SU-DHL-6 (cell line): ENCODE measurements at regions not wholly inside any gene's neighbourhood (a gene's known extent, or its start where the extent isn't known, plus 50 kb on each side); places are given as distances from the start of the nearest gene placed in this dataset.

Experiments
- H2AFZ ChIP-seq: fragments of 200-600 bp; sonication (generic); 2 replicates; pipeline ENCODE4 v1.6.1; 2014; ENCODE audit warnings: low read depth, mild to moderate bottlenecking, moderate library complexity, mixed read lengths, antibody characterized with exemption, low read length; ENCODE audit not compliant: severe bottlenecking
- H3F3A ChIP-seq: fragments of 200-600 bp; shearing (Covaris generic); 2 replicates; pipeline ENCODE4 v1.6.0; 2016; ENCODE audit warnings: antibody characterized with exemption, mild to moderate bottlenecking; ENCODE audit not compliant: insufficient read depth
- H3K27ac ChIP-seq: fragments of 200-600 bp; sonication (generic); 2 replicates; pipeline ENCODE4 v1.5.1; 2016; ENCODE audit warnings: low read depth, mild to moderate bottlenecking, low read length, moderate library complexity, mixed read lengths
- H3K27me3 ChIP-seq: fragments of 200-600 bp; sonication (generic), shearing (Covaris generic); 2 replicates; pipeline ENCODE4 v1.6.0; 2014; ENCODE audit warnings: mild to moderate bottlenecking, low read length
- H3K36me3 ChIP-seq: fragments of 200-600 bp; sonication (generic); 2 replicates; pipeline ENCODE4 v1.6.1; 2014; ENCODE audit warnings: mild to moderate bottlenecking, low read length, mixed read lengths
- H3K4me2 ChIP-seq: fragments of 300-600, 200-600 bp; shearing (Covaris generic), sonication (generic); 2 replicates; pipeline ENCODE4 v1.6.0; 2014; ENCODE audit warnings: low read length, low read depth, mild to moderate bottlenecking; ENCODE audit not compliant: poor library complexity, severe bottlenecking
- H3K4me3 ChIP-seq: fragments of 200-600 bp; sonication (generic); 2 replicates; pipeline ENCODE4 v1.5.1; 2014; ENCODE audit warnings: antibody characterized with exemption, low read length, mild to moderate bottlenecking, mixed read lengths; ENCODE audit not compliant: insufficient read depth, poor library complexity, severe bottlenecking
- H3K79me2 ChIP-seq: fragments of 200-600 bp; sonication (generic); 2 replicates; pipeline ENCODE4 v1.6.1; 2014; ENCODE audit warnings: mild to moderate bottlenecking, low read length, moderate library complexity; ENCODE audit not compliant: insufficient read depth
- H3K9ac ChIP-seq: fragments of 200-600 bp; sonication (generic); 2 replicates; pipeline ENCODE4 v1.7.0; 2014; ENCODE audit warnings: mild to moderate bottlenecking, low read length
- H3K9me2 ChIP-seq: fragments of 200-600 bp; sonication (generic); replicated peaks from 2 replicates; pipeline ENCODE4 v1.6.1; 2014; ENCODE audit warnings: low read length; ENCODE audit not compliant: insufficient read depth
- H3K9me3 ChIP-seq: fragments of 200-600 bp; sonication (generic); 2 replicates; pipeline ENCODE4 v1.6.1; 2014; ENCODE audit warnings: low read length, mixed read lengths; ENCODE audit not compliant: insufficient read depth
- H4K20me1 ChIP-seq: fragments of 200-600 bp; sonication (generic); 2 replicates; pipeline ENCODE4 v1.6.1; 2014; ENCODE audit warnings: low read depth, mild to moderate bottlenecking, antibody characterized with exemption, low read length, moderate library complexity, mixed read lengths
- EZH2phosphoT487 ChIP-seq: fragments of 200-600 bp; sonication (generic), shearing (Covaris generic); conservative IDR thresholded peaks from 2 replicates; pipeline ENCODE4 v1.6.1; 2018; ENCODE audit warnings: mild to moderate bottlenecking, antibody characterized with exemption, low read length, moderate library complexity, mixed read lengths
- TF ChIP-seq, protein P1 (sequence below): fragments of 200-600 bp; sonication (generic); IDR thresholded peaks from one replicate; pipeline ENCODE4 v1.5.1; 2017; ENCODE audit warnings: antibody characterized with exemption, mild to moderate bottlenecking, low read length, moderate library complexity; ENCODE audit not compliant: insufficient read depth, poor library complexity, severe bottlenecking

DNA sequence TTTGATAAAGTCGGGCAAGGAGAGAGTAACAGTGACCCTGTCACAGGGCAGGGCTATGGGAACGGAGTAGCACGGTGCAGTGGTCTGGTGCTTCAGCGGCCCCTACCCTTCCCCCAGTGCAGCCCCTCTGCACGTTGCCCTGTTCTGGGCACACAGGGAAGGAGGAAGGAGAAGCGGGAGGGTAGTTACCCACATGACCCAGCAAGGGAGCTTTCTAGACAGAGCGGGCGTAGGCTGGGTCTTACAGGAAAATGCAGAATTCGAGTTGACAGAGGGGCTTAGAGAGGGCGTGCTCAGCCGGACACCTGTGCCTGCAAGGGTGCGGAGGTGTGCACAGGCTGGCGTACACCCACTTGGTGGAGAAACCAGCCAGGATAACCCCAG lies 341.2 kb downstream of the NPHP4 start:
- H3K9me2 ChIP-seq: no peaks in the 10 kb centered on the region
- no peak overlapping the region for H2AFZ ChIP-seq
- no peak overlapping the region for H3K4me3 ChIP-seq
- no peak for TF ChIP-seq EZH2phosphoT487
- TF ChIP-seq, protein P1, sequence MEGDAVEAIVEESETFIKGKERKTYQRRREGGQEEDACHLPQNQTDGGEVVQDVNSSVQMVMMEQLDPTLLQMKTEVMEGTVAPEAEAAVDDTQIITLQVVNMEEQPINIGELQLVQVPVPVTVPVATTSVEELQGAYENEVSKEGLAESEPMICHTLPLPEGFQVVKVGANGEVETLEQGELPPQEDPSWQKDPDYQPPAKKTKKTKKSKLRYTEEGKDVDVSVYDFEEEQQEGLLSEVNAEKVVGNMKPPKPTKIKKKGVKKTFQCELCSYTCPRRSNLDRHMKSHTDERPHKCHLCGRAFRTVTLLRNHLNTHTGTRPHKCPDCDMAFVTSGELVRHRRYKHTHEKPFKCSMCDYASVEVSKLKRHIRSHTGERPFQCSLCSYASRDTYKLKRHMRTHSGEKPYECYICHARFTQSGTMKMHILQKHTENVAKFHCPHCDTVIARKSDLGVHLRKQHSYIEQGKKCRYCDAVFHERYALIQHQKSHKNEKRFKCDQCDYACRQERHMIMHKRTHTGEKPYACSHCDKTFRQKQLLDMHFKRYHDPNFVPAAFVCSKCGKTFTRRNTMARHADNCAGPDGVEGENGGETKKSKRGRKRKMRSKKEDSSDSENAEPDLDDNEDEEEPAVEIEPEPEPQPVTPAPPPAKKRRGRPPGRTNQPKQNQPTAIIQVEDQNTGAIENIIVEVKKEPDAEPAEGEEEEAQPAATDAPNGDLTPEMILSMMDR: no peak
- H3K4me2 ChIP-seq: no peak overlapping the region
- H3F3A ChIP-seq: no peaks in the 10 kb centered on the region
- no peaks in the 10 kb centered on the region for H3K36me3 ChIP-seq
- H3K9ac ChIP-seq: no peak overlapping the region
- no peak overlapping the region for H3K27ac ChIP-seq
- H3K79me2 ChIP-seq: no peaks in the 10 kb centered on the region
- H4K20me1 ChIP-seq: no peaks in the 10 kb centered on the region
- no peaks in the 10 kb centered on the region for H3K9me3 ChIP-seq
- H3K27me3 ChIP-seq: no peaks in the 10 kb centered on the region

DNA sequence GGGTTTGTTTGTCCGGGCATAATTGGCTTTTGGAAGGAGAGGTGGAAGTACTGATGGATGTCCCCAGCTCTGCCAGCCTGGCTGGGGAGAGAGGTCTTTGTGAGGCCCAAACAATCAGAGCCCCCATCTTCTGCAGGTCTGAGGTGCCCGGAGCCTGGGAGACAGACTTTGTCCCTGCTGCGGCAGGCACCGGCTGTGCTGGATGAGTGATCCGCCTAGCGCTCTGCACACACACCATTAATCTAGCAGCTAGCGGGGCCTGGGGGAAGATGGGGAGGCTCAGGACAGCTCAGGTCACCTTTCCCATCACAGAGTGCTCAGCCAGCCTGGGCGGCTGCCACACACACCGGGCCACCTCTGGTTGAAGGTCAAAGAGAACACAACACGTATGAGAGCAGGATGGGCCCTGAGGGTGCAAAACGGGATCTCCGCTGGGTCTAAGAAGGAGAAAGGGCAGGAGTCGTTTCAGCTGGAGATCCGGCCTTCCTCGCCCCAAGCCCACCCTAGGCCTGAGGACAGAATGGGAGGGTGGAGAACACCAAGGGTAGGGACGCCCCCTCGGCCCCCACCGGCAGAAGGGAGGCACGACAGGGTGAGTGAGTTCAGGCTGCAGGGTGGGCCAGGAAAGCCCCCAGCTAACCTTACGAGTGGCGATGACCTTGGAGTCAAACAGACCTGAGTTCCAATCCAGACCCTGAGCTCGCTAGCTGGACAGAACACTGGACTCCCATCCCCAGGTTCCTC lies 341.8 kb downstream of the NPHP4 start:
- Histone ChIP-seq H3K79me2 (no peaks in the 10 kb centered on the region), H3F3A (no peaks in the 10 kb centered on the region), H3K9me3 (no peaks in the 10 kb centered on the region), H4K20me1 (no peaks in the 10 kb centered on the region), H3K27ac (no peak overlapping the region), H3K9me2 (no peaks in the 10 kb centered on the region), H3K4me2 (no peak overlapping the region), H3K36me3 (no peaks in the 10 kb centered on the region), H3K27me3 (no peaks in the 10 kb centered on the region), H3K9ac (no peak overlapping the region), H2AFZ (no peak overlapping the region), H3K4me3 (no peak overlapping the region)
- no peak for TF ChIP-seq EZH2phosphoT487
- TF ChIP-seq, protein P1: no peak

DNA sequence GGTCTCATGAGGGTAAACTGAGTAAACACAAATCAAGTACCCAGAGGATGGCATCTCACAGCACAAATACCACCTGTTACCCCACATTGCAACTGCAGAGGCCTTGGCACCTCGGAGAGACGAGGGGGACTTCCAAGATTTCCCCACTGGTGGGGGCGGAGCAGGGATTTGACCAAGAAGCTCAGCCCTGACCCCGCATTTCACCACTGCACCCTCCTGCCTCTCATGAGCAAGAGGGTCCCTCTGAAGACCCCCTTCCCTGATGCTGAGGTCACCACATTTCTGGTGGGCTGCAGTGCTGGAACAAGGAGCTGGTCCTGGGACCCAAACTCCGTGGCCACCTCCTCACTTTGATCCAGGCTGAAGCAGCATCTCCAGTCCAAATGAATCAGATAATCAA lies 342.4 kb downstream of the NPHP4 start:
- Histone ChIP-seq H3K9me3 (no peaks in the 10 kb centered on the region), H3K9ac (no peak overlapping the region), H4K20me1 (no peaks in the 10 kb centered on the region), H2AFZ (no peak overlapping the region), H3K79me2 (no peaks in the 10 kb centered on the region), H3K27ac (no peak overlapping the region), H3F3A (no peaks in the 10 kb centered on the region), H3K4me2 (no peak overlapping the region), H3K9me2 (no peaks in the 10 kb centered on the region), H3K27me3 (no peaks in the 10 kb centered on the region), H3K4me3 (no peak overlapping the region), H3K36me3 (no peaks in the 10 kb centered on the region)
- no peak for TF ChIP-seq EZH2phosphoT487
- TF ChIP-seq, protein P1: no peak
